Stomach (tissue), 4 donors: ENCODE measurements at regions not wholly inside any gene's neighbourhood (a gene's known extent, or its start where the extent isn't known, plus 50 kb on each side); places are given as distances from the start of the nearest gene placed in this dataset.

Source experiments
- EP300 ChIP-seq: sonication (generic); formaldehyde crosslinking; IDR thresholded peaks from one replicate; pipeline ENCODE4 v1.6.1; 2017; ENCODE audit warnings: antibody characterized with exemption
- POLR2A ChIP-seq, 4 donors: fragments of 450-650 bp; IDR thresholded peaks; one replicate each; pipeline ENCODE4 v1.6.1; 2016; ENCODE audit warnings: antibody characterized with exemption in 4 of 4, control low read depth in 2 of 4, mild to moderate bottlenecking in 1 of 4, moderate library complexity in 1 of 4
- POLR2AphosphoS5 ChIP-seq, 3 donors: sonication (generic); formaldehyde crosslinking; IDR thresholded peaks; one replicate each; pipeline ENCODE4 v1.6.1; 2016; ENCODE audit warnings: antibody characterized with exemption in 3 of 3
- TF ChIP-seq, protein P1 (sequence below), 7 experiments: fragments of 450-650 bp in 4 of 7; fragments of 200-600 bp in 3 of 7; sonication (generic) in 3 of 7; IDR thresholded peaks; one replicate each; pipeline ENCODE4 v1.5.1; 2016 to 2019; ENCODE audit warnings: antibody characterized with exemption in 7 of 7, control low read depth in 2 of 7, mild to moderate bottlenecking in 1 of 7

DNA sequence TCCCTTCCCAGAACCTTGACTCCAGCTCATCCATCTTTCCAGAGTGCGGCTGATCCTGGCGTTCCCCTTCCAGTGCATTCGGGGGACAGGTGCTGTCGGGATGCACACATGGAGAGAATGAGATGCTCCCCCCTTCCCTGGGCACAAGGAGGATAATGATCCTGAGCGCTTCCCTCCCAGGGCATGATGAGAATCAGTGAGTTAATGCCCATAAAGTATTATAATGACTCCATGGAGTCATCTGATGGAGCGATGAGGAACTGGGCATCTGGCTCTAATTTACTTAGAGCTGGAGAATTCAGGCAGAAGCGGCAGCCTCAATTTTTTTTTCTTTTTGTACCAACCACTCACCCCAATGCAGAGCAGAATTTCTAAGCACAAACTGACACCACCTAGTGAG lies 79.6 kb upstream of the SKOR2 start:
- TF ChIP-seq, protein P1, sequence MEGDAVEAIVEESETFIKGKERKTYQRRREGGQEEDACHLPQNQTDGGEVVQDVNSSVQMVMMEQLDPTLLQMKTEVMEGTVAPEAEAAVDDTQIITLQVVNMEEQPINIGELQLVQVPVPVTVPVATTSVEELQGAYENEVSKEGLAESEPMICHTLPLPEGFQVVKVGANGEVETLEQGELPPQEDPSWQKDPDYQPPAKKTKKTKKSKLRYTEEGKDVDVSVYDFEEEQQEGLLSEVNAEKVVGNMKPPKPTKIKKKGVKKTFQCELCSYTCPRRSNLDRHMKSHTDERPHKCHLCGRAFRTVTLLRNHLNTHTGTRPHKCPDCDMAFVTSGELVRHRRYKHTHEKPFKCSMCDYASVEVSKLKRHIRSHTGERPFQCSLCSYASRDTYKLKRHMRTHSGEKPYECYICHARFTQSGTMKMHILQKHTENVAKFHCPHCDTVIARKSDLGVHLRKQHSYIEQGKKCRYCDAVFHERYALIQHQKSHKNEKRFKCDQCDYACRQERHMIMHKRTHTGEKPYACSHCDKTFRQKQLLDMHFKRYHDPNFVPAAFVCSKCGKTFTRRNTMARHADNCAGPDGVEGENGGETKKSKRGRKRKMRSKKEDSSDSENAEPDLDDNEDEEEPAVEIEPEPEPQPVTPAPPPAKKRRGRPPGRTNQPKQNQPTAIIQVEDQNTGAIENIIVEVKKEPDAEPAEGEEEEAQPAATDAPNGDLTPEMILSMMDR (IDR thresholded peaks at IDR 0.05), result no peak
- TF ChIP-seq POLR2A (IDR thresholded peaks at IDR 0.05) (no peak), EP300 (no peak), POLR2AphosphoS5 (IDR thresholded peaks at IDR 0.05) (no peak)
